ENCODE measurements at regions not wholly inside any gene's neighbourhood (a gene's known extent, or its start where the extent isn't known, plus 50 kb on each side); places are given as distances from the start of the nearest gene placed in this dataset.

DNA sequence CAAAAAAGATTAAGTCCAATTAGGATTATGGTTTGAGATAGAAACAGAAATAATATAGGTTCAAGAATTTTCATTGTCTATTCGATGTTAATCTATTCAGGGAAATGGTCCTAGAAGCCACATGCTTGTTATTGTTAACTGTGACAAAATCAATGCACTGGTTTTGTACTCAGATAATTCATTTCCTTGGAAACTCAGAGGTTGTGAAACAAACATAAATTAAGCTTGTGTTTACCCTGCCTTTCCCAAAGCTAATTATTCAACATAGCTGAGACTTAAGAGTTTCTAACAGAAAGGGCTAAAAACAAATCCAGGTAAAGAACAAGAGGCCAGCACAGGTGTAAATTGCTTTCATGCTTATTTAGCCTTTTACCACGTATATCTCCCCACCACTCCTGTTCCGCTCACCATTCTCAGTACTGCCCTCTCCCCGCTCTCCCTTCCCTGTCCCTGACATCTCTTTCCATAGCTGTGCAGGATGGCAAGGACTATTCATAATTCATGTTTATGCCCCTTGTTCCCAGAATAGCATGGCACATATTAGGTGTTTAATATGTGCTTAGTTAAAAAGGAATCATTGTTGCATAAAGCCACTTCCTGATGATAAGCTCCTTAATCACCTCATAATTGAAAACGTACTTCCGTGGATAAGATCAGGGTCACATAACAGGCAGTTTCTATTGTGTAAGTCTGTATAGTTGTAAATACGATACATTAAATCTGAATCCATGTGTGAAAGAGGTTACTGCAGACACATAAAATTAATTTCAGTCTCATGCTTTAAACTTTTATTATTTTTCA is 131.8 kb upstream of the USP15 start:
- Histone ChIP-seq H4K8ac (ENCODE audit: low read length) (no peak overlapping the region), H3K36me3 (ENCODE audit: control insufficient read depth in 1 of 2, insufficient read depth in 2 of 2, low read depth in 1 of 2, low read length in 2 of 2) (no peaks in the 10 kb centered on the region), H3K4me1 (ENCODE audit: control insufficient read depth, insufficient read depth, low read depth, low read length) (no peaks in the 10 kb centered on the region), H2BK12ac (ENCODE audit: low read length in 2 of 2) (no peak overlapping the region), H2BK5ac (ENCODE audit: low read depth, low read length, poor library complexity, severe bottlenecking) (no peak overlapping the region), H2AK5ac (ENCODE audit: low read length, severe bottlenecking) (no peak overlapping the region), H3K9me3 (ENCODE audit: control insufficient read depth, low read length) (no peaks in the 10 kb centered on the region), H3K27ac (ENCODE audit: low read length, poor library complexity, severe bottlenecking) (no peak overlapping the region), H2BK15ac (ENCODE audit: low read depth, poor library complexity, severe bottlenecking) (no peak overlapping the region), H3K14ac (ENCODE audit: low read length in 2 of 2) (no peak overlapping the region), H3K27me3 (ENCODE audit: control insufficient read depth in 1 of 2, insufficient read depth in 1 of 2, low read length in 2 of 2) (no peaks in the 10 kb centered on the region), H3K18ac (ENCODE audit: low read depth in 1 of 2, low read length in 2 of 2) (no peak overlapping the region), H3K4me2 (ENCODE audit: low read length, poor library complexity, severe bottlenecking) (no peak overlapping the region), H2BK120ac (ENCODE audit: low read depth, low read length) (no peak overlapping the region), H3K4me3 (ENCODE audit: insufficient read depth in 1 of 2, low read depth in 1 of 2, low read length in 2 of 2) (no peak overlapping the region), H3K79me1 (replicated peaks; ENCODE audit: low read length, poor library complexity, severe bottlenecking) (no peaks in the 10 kb centered on the region), H3K4ac (ENCODE audit: low read depth in 1 of 2, low read length in 2 of 2) (no peak overlapping the region), H4K91ac (ENCODE audit: low read length) (no peak overlapping the region), H2AFZ (ENCODE audit: low read depth, low read length) (no peak overlapping the region), H3K9ac (ENCODE audit: low read length) (no peak overlapping the region), H3K23ac (ENCODE audit: low read length in 2 of 2) (no peak overlapping the region)
- 68% methylated on average over 4 of the region's 7 CpGs for WGBS
- DNase-seq: no peak

DNA sequence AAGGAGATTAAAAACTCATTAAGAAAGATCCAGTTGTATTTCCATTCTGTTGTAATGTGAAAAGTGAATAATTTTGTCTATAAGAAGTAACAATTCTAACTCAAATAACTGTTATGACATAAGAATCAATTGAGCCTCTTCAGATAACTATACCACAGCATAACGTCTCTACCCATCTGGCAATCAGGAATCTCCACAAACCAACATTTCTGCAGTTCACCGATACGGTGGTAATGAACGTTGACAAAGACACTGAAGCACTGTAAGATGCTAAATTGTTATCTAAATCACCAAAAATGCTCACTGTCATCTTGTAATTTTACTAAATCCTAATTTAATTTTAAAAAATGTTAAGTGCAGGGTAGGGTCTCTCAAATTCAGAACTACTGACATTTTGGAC is 130.9 kb upstream of the USP15 start:
- Histone ChIP-seq H3K14ac (ENCODE audit: low read length in 2 of 2) (no peak overlapping the region), H3K4me2 (ENCODE audit: low read length, poor library complexity, severe bottlenecking) (no peak overlapping the region), H2BK120ac (ENCODE audit: low read depth, low read length) (no peak overlapping the region), H2AFZ (ENCODE audit: low read depth, low read length) (no peak overlapping the region), H2BK15ac (ENCODE audit: low read depth, poor library complexity, severe bottlenecking) (no peak overlapping the region), H3K23ac (ENCODE audit: low read length in 2 of 2) (no peak overlapping the region), H3K36me3 (ENCODE audit: control insufficient read depth in 1 of 2, insufficient read depth in 2 of 2, low read depth in 1 of 2, low read length in 2 of 2) (no peaks in the 10 kb centered on the region), H3K27me3 (ENCODE audit: control insufficient read depth in 1 of 2, insufficient read depth in 1 of 2, low read length in 2 of 2) (no peaks in the 10 kb centered on the region), H3K18ac (ENCODE audit: low read depth in 1 of 2, low read length in 2 of 2) (no peak overlapping the region), H3K9me3 (ENCODE audit: control insufficient read depth, low read length) (no peaks in the 10 kb centered on the region), H4K8ac (ENCODE audit: low read length) (no peak overlapping the region), H3K4ac (ENCODE audit: low read depth in 1 of 2, low read length in 2 of 2) (no peak overlapping the region), H3K4me1 (ENCODE audit: control insufficient read depth, insufficient read depth, low read depth, low read length) (no peaks in the 10 kb centered on the region), H2BK5ac (ENCODE audit: low read depth, low read length, poor library complexity, severe bottlenecking) (no peak overlapping the region), H2AK5ac (ENCODE audit: low read length, severe bottlenecking) (no peak overlapping the region), H2BK12ac (ENCODE audit: low read length in 2 of 2) (no peak overlapping the region), H3K9ac (ENCODE audit: low read length) (no peak overlapping the region), H3K79me1 (replicated peaks; ENCODE audit: low read length, poor library complexity, severe bottlenecking) (no peaks in the 10 kb centered on the region), H3K4me3 (ENCODE audit: insufficient read depth in 1 of 2, low read depth in 1 of 2, low read length in 2 of 2) (no peak overlapping the region), H3K27ac (ENCODE audit: low read length, poor library complexity, severe bottlenecking) (no peak overlapping the region), H4K91ac (ENCODE audit: low read length) (no peak overlapping the region)
- DNase-seq: no peak
- 59% methylated on average over 3 of the region's 4 CpGs for WGBS

DNA sequence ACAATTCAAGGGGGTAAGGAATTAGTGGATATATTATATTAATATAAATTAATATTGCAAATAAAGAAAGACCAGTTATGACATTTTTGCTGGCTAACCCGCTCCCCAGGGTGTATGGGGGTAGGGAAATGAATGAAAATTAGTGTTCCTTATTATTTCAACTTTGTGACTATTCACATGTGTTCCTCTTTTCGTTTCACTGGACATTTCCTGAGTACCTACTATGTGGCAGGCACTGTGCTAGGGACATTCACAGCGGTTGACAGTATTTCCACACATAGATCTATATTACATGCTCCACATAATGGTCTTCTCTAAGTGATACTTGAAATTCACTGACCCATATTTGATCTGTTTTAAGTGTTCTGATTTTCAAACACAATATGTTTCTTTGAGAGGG is 129.8 kb upstream of the USP15 start:
- no peak overlapping the region for H3K4me3 ChIP-seq (ENCODE audit: insufficient read depth in 1 of 2, low read depth in 1 of 2, low read length in 2 of 2)
- no peak overlapping the region for H3K4ac ChIP-seq (ENCODE audit: low read depth in 1 of 2, low read length in 2 of 2)
- H3K9ac ChIP-seq (ENCODE audit: low read length): no peak overlapping the region
- H4K8ac ChIP-seq (ENCODE audit: low read length): no peak overlapping the region
- H2BK12ac ChIP-seq (ENCODE audit: low read length in 2 of 2): no peak overlapping the region
- no peak overlapping the region for H2BK5ac ChIP-seq (ENCODE audit: low read depth, low read length, poor library complexity, severe bottlenecking)
- H2BK15ac ChIP-seq (ENCODE audit: low read depth, poor library complexity, severe bottlenecking): no peak overlapping the region
- no peak overlapping the region for H3K23ac ChIP-seq (ENCODE audit: low read length in 2 of 2)
- H4K91ac ChIP-seq (ENCODE audit: low read length): no peak overlapping the region
- no peak overlapping the region for H3K27ac ChIP-seq (ENCODE audit: low read length, poor library complexity, severe bottlenecking)
- H2AK5ac ChIP-seq (ENCODE audit: low read length, severe bottlenecking): no peak overlapping the region
- H3K4me1 ChIP-seq (ENCODE audit: control insufficient read depth, insufficient read depth, low read depth, low read length): no peaks in the 10 kb centered on the region
- 61% methylated on average over 2 of the region's 3 CpGs for WGBS
- no peak overlapping the region for H2AFZ ChIP-seq (ENCODE audit: low read depth, low read length)
- no peak for DNase-seq
- H3K36me3 ChIP-seq (ENCODE audit: control insufficient read depth in 1 of 2, insufficient read depth in 2 of 2, low read depth in 1 of 2, low read length in 2 of 2): no peaks in the 10 kb centered on the region
- H3K14ac ChIP-seq (ENCODE audit: low read length in 2 of 2): no peak overlapping the region
- H3K27me3 ChIP-seq (ENCODE audit: control insufficient read depth in 1 of 2, insufficient read depth in 1 of 2, low read length in 2 of 2): no peaks in the 10 kb centered on the region
- no peaks in the 10 kb centered on the region for H3K79me1 ChIP-seq (replicated peaks; ENCODE audit: low read length, poor library complexity, severe bottlenecking)
- H2BK120ac ChIP-seq (ENCODE audit: low read depth, low read length): no peak overlapping the region
- no peaks in the 10 kb centered on the region for H3K9me3 ChIP-seq (ENCODE audit: control insufficient read depth, low read length)
- no peak overlapping the region for H3K4me2 ChIP-seq (ENCODE audit: low read length, poor library complexity, severe bottlenecking)
- no peak overlapping the region for H3K18ac ChIP-seq (ENCODE audit: low read depth in 1 of 2, low read length in 2 of 2)

DNA sequence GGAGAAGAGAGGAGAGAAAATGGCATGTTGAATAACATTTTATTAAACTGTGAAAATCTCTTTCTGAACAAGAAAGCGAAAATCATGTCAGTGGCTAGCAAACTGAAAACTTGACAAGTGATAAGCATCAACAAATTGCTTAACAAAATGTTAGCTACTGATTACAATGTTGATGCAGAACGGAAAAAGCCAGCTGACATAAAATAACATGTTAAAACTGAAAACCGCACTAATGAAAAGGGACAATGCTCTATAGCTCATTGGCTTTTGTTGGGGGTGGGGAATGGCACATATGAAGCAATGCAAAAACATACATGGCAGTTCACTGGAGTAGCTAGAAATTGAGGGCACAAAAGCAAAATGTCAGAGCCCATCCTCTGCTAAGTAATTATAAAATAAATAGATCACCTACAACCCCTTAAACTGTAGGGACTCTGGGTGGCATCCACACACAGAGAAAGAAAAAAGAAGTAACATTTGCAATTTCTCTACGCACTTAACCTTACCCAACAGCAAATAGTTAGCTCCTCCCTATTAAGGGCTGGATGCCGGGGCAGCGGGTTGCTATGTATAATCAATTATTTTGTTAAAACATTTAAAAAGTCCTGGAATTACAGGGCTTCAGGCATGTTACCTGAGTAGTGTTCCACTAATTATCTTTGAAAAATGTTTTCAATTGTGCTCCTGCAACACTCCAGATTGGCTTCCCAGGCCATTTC is 129.2 kb upstream of the USP15 start:
- Histone ChIP-seq H3K4me1 (ENCODE audit: control insufficient read depth, insufficient read depth, low read depth, low read length) (no peaks in the 10 kb centered on the region), H4K91ac (ENCODE audit: low read length) (no peak overlapping the region), H3K4me2 (ENCODE audit: low read length, poor library complexity, severe bottlenecking) (no peak overlapping the region), H3K27me3 (ENCODE audit: control insufficient read depth in 1 of 2, insufficient read depth in 1 of 2, low read length in 2 of 2) (no peaks in the 10 kb centered on the region), H2BK15ac (ENCODE audit: low read depth, poor library complexity, severe bottlenecking) (no peak overlapping the region), H3K4me3 (ENCODE audit: insufficient read depth in 1 of 2, low read depth in 1 of 2, low read length in 2 of 2) (no peak overlapping the region), H3K4ac (ENCODE audit: low read depth in 1 of 2, low read length in 2 of 2) (no peak overlapping the region), H3K9me3 (ENCODE audit: control insufficient read depth, low read length) (no peaks in the 10 kb centered on the region), H2BK120ac (ENCODE audit: low read depth, low read length) (no peak overlapping the region), H2BK5ac (ENCODE audit: low read depth, low read length, poor library complexity, severe bottlenecking) (no peak overlapping the region), H3K14ac (ENCODE audit: low read length in 2 of 2) (no peak overlapping the region), H3K27ac (ENCODE audit: low read length, poor library complexity, severe bottlenecking) (no peak overlapping the region), H2BK12ac (ENCODE audit: low read length in 2 of 2) (no peak overlapping the region), H3K9ac (ENCODE audit: low read length) (no peak overlapping the region), H2AFZ (ENCODE audit: low read depth, low read length) (no peak overlapping the region), H3K18ac (ENCODE audit: low read depth in 1 of 2, low read length in 2 of 2) (no peak overlapping the region), H3K79me1 (replicated peaks; ENCODE audit: low read length, poor library complexity, severe bottlenecking) (no peaks in the 10 kb centered on the region), H4K8ac (ENCODE audit: low read length) (no peak overlapping the region), H3K36me3 (ENCODE audit: control insufficient read depth in 1 of 2, insufficient read depth in 2 of 2, low read depth in 1 of 2, low read length in 2 of 2) (no peaks in the 10 kb centered on the region), H3K23ac (ENCODE audit: low read length in 2 of 2) (no peak overlapping the region), H2AK5ac (ENCODE audit: low read length, severe bottlenecking) (no peak overlapping the region)
- 92% methylated on average over 2 of the region's 6 CpGs for WGBS
- DNase-seq: no peak

Data from mesenchymal stem cell (in vitro differentiated cells and primary cell).